NAMALWA (cell line): ENCODE measurements at regions not wholly inside any gene's neighbourhood (a gene's known extent, or its start where the extent isn't known, plus 50 kb on each side); places are given as distances from the start of the nearest gene placed in this dataset.
"Not testable (repeated sequence)": the region's sequence is repeated elsewhere in the genome, so short reads cannot be mapped to it uniquely, and the experiment has no call there.

Experiments used
- DNase-seq: peaks from one replicate; pipeline ENCODE4 v3.0.0-alpha.2; 2015; ENCODE audit warnings: low spot score

- DNase-seq: no peak
These were observed 97.5 kb downstream of the DLL1 start for GRCh38 chr6:170193326-170193821.

- no peak for DNase-seq
These were observed 98.0 kb downstream of the DLL1 start for GRCh38 chr6:170192905-170193304.

GRCh38 chr6:170192101-170192500 lies 98.8 kb downstream of the DLL1 start:
- not testable (repeated sequence) for DNase-seq

- DNase-seq: no peak
These were observed 100.8 kb downstream of the DLL1 start for GRCh38 chr6:170190046-170190445.

- no peak for DNase-seq
These were observed 101.6 kb downstream of the DLL1 start for GRCh38 chr6:170189236-170189635.

GRCh38 chr6:170188571-170189001 lies 102.3 kb downstream of the DLL1 start:
- DNase-seq: no peak

- no peak for DNase-seq
These were observed 103.0 kb downstream of the DLL1 start for GRCh38 chr6:170187669-170188566.

GRCh38 chr6:170186941-170187668 lies 103.8 kb downstream of the DLL1 start:
- no peak for DNase-seq

- DNase-seq: no peak
These were observed 104.6 kb downstream of the DLL1 start for GRCh38 chr6:170186006-170186935.

- DNase-seq: no peak
These were observed 105.5 kb downstream of the DLL1 start for GRCh38 chr6:170185175-170185978.

- no peak for DNase-seq
These were observed 106.6 kb downstream of the DLL1 start for GRCh38 chr6:170184316-170184715.

GRCh38 chr6:170183521-170183920 lies 107.4 kb downstream of the DLL1 start:
- DNase-seq: no peak

GRCh38 chr6:170182781-170183120 lies 108.1 kb downstream of the DLL1 start:
- no peak for DNase-seq

- DNase-seq: no peak
These were observed 108.6 kb downstream of the DLL1 start for GRCh38 chr6:170182093-170182780.

GRCh38 chr6:170181338-170181690 lies 109.6 kb downstream of the DLL1 start:
- no peak for DNase-seq

GRCh38 chr6:170180671-170181337 lies 110.1 kb downstream of the DLL1 start:
- DNase-seq: no peak

GRCh38 chr6:170179616-170180324 lies 111.1 kb downstream of the DLL1 start:
- DNase-seq: no peak

- no peak for DNase-seq
These were observed 112.1 kb downstream of the DLL1 start for GRCh38 chr6:170178561-170179477.
